ENCODE measurements at regions not wholly inside any gene's neighbourhood (a gene's known extent, or its start where the extent isn't known, plus 50 kb on each side); places are given as distances from the start of the nearest gene placed in this dataset.

DNA sequence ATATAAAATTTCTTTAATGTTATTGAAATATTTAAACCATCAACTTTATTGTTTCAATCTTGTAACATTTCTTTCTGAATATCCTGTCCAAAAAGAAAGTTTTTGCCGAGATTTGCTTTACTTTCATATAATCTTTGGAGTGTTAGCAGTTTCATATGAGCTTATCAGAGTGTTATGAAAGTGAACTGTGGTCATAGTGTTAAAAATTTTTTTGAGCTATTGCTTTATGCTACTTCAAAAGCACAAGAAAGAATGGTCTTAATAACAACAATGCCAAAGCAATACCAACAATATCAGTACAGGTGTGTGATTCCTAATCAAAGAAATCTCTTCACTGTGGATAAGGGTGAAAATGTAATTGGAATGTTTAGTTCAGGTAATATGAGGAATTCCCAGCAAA lies 1994.9 kb upstream of the FLRT2 start:
- TF ChIP-seq CTCF (IDR thresholded peaks at IDR 0.05): no peak
- no peak for TF ChIP-seq POLR2A (IDR thresholded peaks at IDR 0.05)
